Karpas-422 (cell line): ENCODE measurements at regions not wholly inside any gene's neighbourhood (a gene's known extent, or its start where the extent isn't known, plus 50 kb on each side); places are given as distances from the start of the nearest gene placed in this dataset.

Experiments
- DNase-seq: peaks from one replicate; pipeline ENCODE4 v3.0.0-alpha.2; 2015
- H2AFZ ChIP-seq: fragments of 200-600 bp; sonication (generic); 2 replicates; pipeline ENCODE4 v1.6.1; 2014; ENCODE audit warnings: antibody characterized with exemption, low read length, mixed read lengths
- H3K27ac ChIP-seq: fragments of 200-600 bp; sonication (generic); 2 replicates; pipeline ENCODE4 v1.5.1; 2014; ENCODE audit warnings: mild to moderate bottlenecking, low read length, moderate library complexity
- H3K27me3 ChIP-seq: fragments of 200-600 bp; sonication (generic); 2 replicates; pipeline ENCODE4 v1.6.1; 2014; ENCODE audit warnings: low read length, mixed read lengths
- H3K36me3 ChIP-seq: fragments of 200-600 bp; sonication (generic); 2 replicates; pipeline ENCODE4 v1.6.1; 2014; ENCODE audit warnings: low read length, mixed read lengths; ENCODE audit not compliant: insufficient read depth
- H3K4me1 ChIP-seq: fragments of 200-600 bp; sonication (generic); 2 replicates; pipeline ENCODE4 v1.6.1; 2014; ENCODE audit warnings: mild to moderate bottlenecking, low read length, mixed read lengths
- H3K4me2 ChIP-seq: fragments of 200-600 bp; sonication (generic); 2 replicates; pipeline ENCODE4 v1.6.1; 2014; ENCODE audit warnings: low read length, low read depth, mild to moderate bottlenecking; ENCODE audit not compliant: poor library complexity, severe bottlenecking
- H3K4me3 ChIP-seq: fragments of 200-600 bp; sonication (generic); 2 replicates; pipeline ENCODE4 v1.5.1; 2014; ENCODE audit warnings: mild to moderate bottlenecking, antibody characterized with exemption, low read length, mixed read lengths
- H3K79me2 ChIP-seq: fragments of 200-600 bp; sonication (generic); 2 replicates; pipeline ENCODE4 v1.6.1; 2014; ENCODE audit warnings: mild to moderate bottlenecking, low read length, mixed read lengths
- H3K9ac ChIP-seq: fragments of 200-600 bp; sonication (generic); 2 replicates; pipeline ENCODE4 v1.6.0; 2014; ENCODE audit warnings: low read length
- H3K9me2 ChIP-seq: fragments of 200-600 bp; sonication (generic), shearing (Covaris generic); replicated peaks from 2 replicates; pipeline ENCODE4 v1.6.0; 2014; ENCODE audit warnings: mild to moderate bottlenecking, low read length, moderate library complexity; ENCODE audit not compliant: insufficient read depth
- H3K9me3 ChIP-seq: fragments of 300-700, 200-600 bp; sonication (generic); 2 replicates; pipeline ENCODE4 v1.6.1; 2014; ENCODE audit warnings: low read length, mixed read lengths
- H4K20me1 ChIP-seq: fragments of 200-600 bp; sonication (generic); 2 replicates; pipeline ENCODE4 v1.6.1; 2014; ENCODE audit warnings: mild to moderate bottlenecking, antibody characterized with exemption, low read length, low read depth; ENCODE audit not compliant: insufficient read depth

- Histone ChIP-seq H2AFZ (no peak overlapping the region), H3K9me3 (no peaks in the 10 kb centered on the region), H3K27ac (no peak overlapping the region), H4K20me1 (no peaks in the 10 kb centered on the region), H3K4me1 (no peaks in the 10 kb centered on the region), H3K9me2 (no peaks in the 10 kb centered on the region), H3K9ac (no peak overlapping the region), H3K36me3 (no peaks in the 10 kb centered on the region), H3K4me3 (no peak overlapping the region), H3K79me2 (no peaks in the 10 kb centered on the region), H3K4me2 (no peak overlapping the region), H3K27me3 (no peaks in the 10 kb centered on the region)
- no peak for DNase-seq
Measured at GRCh38 chr22:34434371-34434770, 514.1 kb upstream of the LARGE1 start.

DNA sequence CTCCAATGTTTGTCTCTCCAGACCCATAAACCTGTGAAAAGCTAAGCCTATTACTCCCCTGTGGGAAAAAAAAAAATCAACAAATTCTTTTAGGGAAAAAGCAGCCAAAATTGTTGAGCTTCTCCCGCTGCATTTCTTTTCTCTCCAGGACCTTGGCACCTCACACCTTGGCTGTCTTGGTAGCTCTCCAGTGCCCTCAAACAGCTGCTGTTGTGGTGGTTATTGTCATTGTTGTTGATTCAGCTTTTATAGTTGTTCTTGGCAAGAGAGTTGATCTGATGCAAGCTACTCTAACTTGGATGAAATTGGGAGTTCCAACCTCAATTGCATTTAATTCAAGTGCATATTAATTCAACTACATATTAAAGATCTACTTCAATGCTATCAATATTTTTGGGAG lies 516.9 kb upstream of the LARGE1 start:
- H4K20me1 ChIP-seq = no peaks in the 10 kb centered on the region
- no peak for DNase-seq
- no peak overlapping the region for H3K9ac ChIP-seq
- H3K79me2 ChIP-seq = no peaks in the 10 kb centered on the region
- no peak overlapping the region for H3K4me2 ChIP-seq
- no peak overlapping the region for H3K27ac ChIP-seq
- no peaks in the 10 kb centered on the region for H3K36me3 ChIP-seq
- H3K4me3 ChIP-seq = no peak overlapping the region
- no peaks in the 10 kb centered on the region for H3K4me1 ChIP-seq
- H3K27me3 ChIP-seq = no peaks in the 10 kb centered on the region
- no peaks in the 10 kb centered on the region for H3K9me3 ChIP-seq
- no peaks in the 10 kb centered on the region for H3K9me2 ChIP-seq
- H2AFZ ChIP-seq = no peak overlapping the region

- Histone ChIP-seq H2AFZ (no peak overlapping the region), H3K4me1 (no peaks in the 10 kb centered on the region), H3K4me3 (no peak overlapping the region), H4K20me1 (no peaks in the 10 kb centered on the region), H3K27me3 (no peaks in the 10 kb centered on the region), H3K79me2 (no peaks in the 10 kb centered on the region), H3K9me3 (no peaks in the 10 kb centered on the region), H3K9ac (no peak overlapping the region), H3K36me3 (no peaks in the 10 kb centered on the region), H3K27ac (no peak overlapping the region), H3K9me2 (no peaks in the 10 kb centered on the region), H3K4me2 (no peak overlapping the region)
- DNase-seq = no peak
Measured at GRCh38 chr22:34454598-34454997, 534.3 kb upstream of the LARGE1 start.

GRCh38 chr22:34462795-34463194 lies 542.5 kb upstream of the LARGE1 start:
- no peak overlapping the region for H3K9ac ChIP-seq
- H3K36me3 ChIP-seq = no peaks in the 10 kb centered on the region
- H3K9me2 ChIP-seq = no peaks in the 10 kb centered on the region
- no peak overlapping the region for H3K4me2 ChIP-seq
- no peaks in the 10 kb centered on the region for H3K27me3 ChIP-seq
- no peaks in the 10 kb centered on the region for H3K4me1 ChIP-seq
- H3K79me2 ChIP-seq = no peaks in the 10 kb centered on the region
- no peak overlapping the region for H2AFZ ChIP-seq
- no peak overlapping the region for H3K4me3 ChIP-seq
- H3K27ac ChIP-seq = no peak overlapping the region
- H3K9me3 ChIP-seq = no peaks in the 10 kb centered on the region
- H4K20me1 ChIP-seq = no peaks in the 10 kb centered on the region
- no peak for DNase-seq

GRCh38 chr22:34475886-34476285 lies 555.6 kb upstream of the LARGE1 start:
- Histone ChIP-seq H3K9me2 (no peaks in the 10 kb centered on the region), H3K4me3 (no peak overlapping the region), H2AFZ (no peak overlapping the region), H3K79me2 (no peaks in the 10 kb centered on the region), H3K4me2 (no peak overlapping the region), H3K9me3 (peaks cover 5% of the 10 kb centered on the region), H4K20me1 (no peaks in the 10 kb centered on the region), H3K27ac (no peak overlapping the region), H3K36me3 (no peaks in the 10 kb centered on the region), H3K4me1 (peaks cover 10% of the 10 kb centered on the region), H3K9ac (no peak overlapping the region), H3K27me3 (no peaks in the 10 kb centered on the region)
- no peak for DNase-seq

GRCh38 chr22:34476762-34477161 lies 556.5 kb upstream of the LARGE1 start:
- Histone ChIP-seq H3K9me3 (peaks cover 11% of the 10 kb centered on the region), H3K4me3 (no peak overlapping the region), H2AFZ (no peak overlapping the region), H3K9me2 (no peaks in the 10 kb centered on the region), H3K9ac (no peak overlapping the region), H3K36me3 (no peaks in the 10 kb centered on the region; the same call in 1 of the 2 replicates), H3K4me1 (peaks cover 4% of the 10 kb centered on the region), H3K4me2 (no peak overlapping the region), H3K27ac (no peak overlapping the region), H3K79me2 (no peaks in the 10 kb centered on the region), H3K27me3 (no peaks in the 10 kb centered on the region), H4K20me1 (no peaks in the 10 kb centered on the region)
- no peak for DNase-seq

- Histone ChIP-seq H3K79me2 (no peaks in the 10 kb centered on the region), H3K36me3 (no peaks in the 10 kb centered on the region; the same call in 1 of the 2 replicates), H3K9ac (no peak overlapping the region), H3K4me2 (no peak overlapping the region), H3K27me3 (no peaks in the 10 kb centered on the region), H3K4me3 (no peak overlapping the region), H3K9me2 (no peaks in the 10 kb centered on the region), H3K27ac (no peak overlapping the region), H4K20me1 (no peaks in the 10 kb centered on the region), H2AFZ (no peak overlapping the region), H3K4me1 (no peaks in the 10 kb centered on the region), H3K9me3 (peaks cover 11% of the 10 kb centered on the region)
- DNase-seq = no peak
Measured at GRCh38 chr22:34481090-34481489, 560.8 kb upstream of the LARGE1 start.

GRCh38 chr22:34486381-34486780 lies 566.1 kb upstream of the LARGE1 start:
- no peak overlapping the region for H3K4me3 ChIP-seq
- H3K4me1 ChIP-seq = no peaks in the 10 kb centered on the region
- no peaks in the 10 kb centered on the region; the same call in 1 of the 2 replicates for H3K36me3 ChIP-seq
- H4K20me1 ChIP-seq = no peaks in the 10 kb centered on the region
- no peaks in the 10 kb centered on the region for H3K9me2 ChIP-seq
- H3K9ac ChIP-seq = no peak overlapping the region
- H3K4me2 ChIP-seq = no peak overlapping the region
- H3K9me3 ChIP-seq = peaks cover under 1% of the 10 kb centered on the region
- H3K79me2 ChIP-seq = no peaks in the 10 kb centered on the region
- H3K27ac ChIP-seq = no peak overlapping the region
- no peaks in the 10 kb centered on the region for H3K27me3 ChIP-seq
- no peak overlapping the region for H2AFZ ChIP-seq
- no peak for DNase-seq

- Histone ChIP-seq H3K9me3 (no peaks in the 10 kb centered on the region), H2AFZ (no peak overlapping the region), H3K79me2 (no peaks in the 10 kb centered on the region), H3K27ac (no peak overlapping the region), H3K4me3 (no peak overlapping the region), H4K20me1 (no peaks in the 10 kb centered on the region), H3K27me3 (no peaks in the 10 kb centered on the region), H3K9me2 (no peaks in the 10 kb centered on the region), H3K9ac (no peak overlapping the region), H3K4me1 (no peaks in the 10 kb centered on the region), H3K4me2 (no peak overlapping the region), H3K36me3 (no peaks in the 10 kb centered on the region)
- no peak for DNase-seq
Measured at GRCh38 chr22:34489861-34490260, 569.6 kb upstream of the LARGE1 start.
